WI38 (cell line): ENCODE measurements at regions not wholly inside any gene's neighbourhood (a gene's known extent, or its start where the extent isn't known, plus 50 kb on each side); places are given as distances from the start of the nearest gene placed in this dataset.

ENCODE experiments used
- H3K4me3 ChIP-seq: 2 replicates; pipeline ENCODE4 v1.5.1; 2011; ENCODE audit warnings: low read depth, mild to moderate bottlenecking, control low read depth, low read length
- CTCF ChIP-seq: IDR thresholded peaks from 2 replicates; pipeline ENCODE4 v1.5.1; 2012; ENCODE audit warnings: low read depth, mild to moderate bottlenecking, control low read depth, low read length

- H3K4me3 ChIP-seq = no peak overlapping the region
- TF ChIP-seq CTCF = no peak
Observed at GRCh38 chr12:107351109-107351508, 257.8 kb upstream of the CRY1 start.

GRCh38 chr12:107351713-107352112 is 258.4 kb upstream of the CRY1 start:
- no peak for TF ChIP-seq CTCF
- no peak overlapping the region for H3K4me3 ChIP-seq

GRCh38 chr12:107352347-107353081 is 259.2 kb upstream of the CRY1 start:
- no peak for TF ChIP-seq CTCF

GRCh38 chr12:107353312-107353711 is 260.0 kb upstream of the CRY1 start:
- no peak for TF ChIP-seq CTCF
- no peak overlapping the region for H3K4me3 ChIP-seq

More at GRCh38 chr12:107352347-107353081, 259.2 kb upstream of the CRY1 start:
- no peak overlapping the region for H3K4me3 ChIP-seq

GRCh38 chr12:107355004-107355565 is 261.7 kb upstream of the CRY1 start:
- TF ChIP-seq CTCF = no peak
- H3K4me3 ChIP-seq = no peak overlapping the region

GRCh38 chr12:107355612-107356011 is 262.3 kb upstream of the CRY1 start:
- H3K4me3 ChIP-seq = no peak overlapping the region
- TF ChIP-seq CTCF = no peak

GRCh38 chr12:107356266-107356936 is 263.1 kb upstream of the CRY1 start:
- no peak for TF ChIP-seq CTCF
- no peak overlapping the region for H3K4me3 ChIP-seq
